Keratinocyte (primary cell): ENCODE measurements at regions not wholly inside any gene's neighbourhood (a gene's known extent, or its start where the extent isn't known, plus 50 kb on each side); places are given as distances from the start of the nearest gene placed in this dataset.

Source experiments
- DNase-seq: peaks from one replicate; pipeline ENCODE4 v3.0.0-alpha.2; 2011; ENCODE audit warnings: low read depth, missing footprints, low spot score
- FAIRE-seq: peaks from 2 replicates; lab custom pipeline; 2011; peaks lifted over from hg19 to GRCh38; lab: Jason Lieb, UNC
- H2AFZ ChIP-seq: 2 replicates; pipeline ENCODE4 v1.6.0; 2012; ENCODE audit warnings: low read length, control low read depth, inconsistent platforms; ENCODE audit not compliant: control insufficient read depth
- H3K27ac ChIP-seq: 2 replicates; pipeline ENCODE4 v1.5.1; 2011; ENCODE audit warnings: low read length; ENCODE audit not compliant: control insufficient read depth, insufficient read depth
- H3K27me3 ChIP-seq: 3 replicates; pipeline ENCODE4 v1.6.0; 2011; ENCODE audit warnings: low read length; ENCODE audit not compliant: control insufficient read depth, insufficient read depth; ENCODE audit errors: extremely low read depth
- H3K36me3 ChIP-seq, 2 experiments: 2 replicates in 1 of 2; 3 replicates in 1 of 2; pipeline ENCODE4 v1.5.1; 2011; ENCODE audit warnings: low read length in 2 of 2, mild to moderate bottlenecking in 1 of 2; ENCODE audit not compliant: control insufficient read depth in 2 of 2, insufficient read depth in 2 of 2; ENCODE audit errors: extremely low read depth in 1 of 2
- H3K4me1 ChIP-seq: 3 replicates; pipeline ENCODE4 v1.5.1; 2011; ENCODE audit warnings: low read length; ENCODE audit not compliant: control insufficient read depth, insufficient read depth; ENCODE audit errors: extremely low read depth
- H3K4me2 ChIP-seq: 3 replicates; pipeline ENCODE4 v1.6.0; 2011; ENCODE audit warnings: low read depth, low read length; ENCODE audit not compliant: control insufficient read depth, insufficient read depth; ENCODE audit errors: extremely low read depth
- H3K4me3 ChIP-seq, 3 experiments: fragments of 200-600 bp in 1 of 3; sonication (generic) in 1 of 3; 2 replicates in 2 of 3; 3 replicates in 1 of 3; pipeline ENCODE4 v1.5.1; 2011 to 2016; ENCODE audit warnings: low read length in 3 of 3, mild to moderate bottlenecking in 3 of 3, control low read depth in 2 of 3, inconsistent platforms in 1 of 3, low read depth in 1 of 3, mixed read lengths in 1 of 3, mixed run types in 1 of 3, moderate library complexity in 1 of 3; ENCODE audit not compliant: control insufficient read depth in 2 of 3, insufficient read depth in 2 of 3; ENCODE audit errors: extremely low read depth in 1 of 3
- H3K79me2 ChIP-seq: 2 replicates; pipeline ENCODE4 v1.6.0; 2012; ENCODE audit warnings: low read length; ENCODE audit not compliant: control insufficient read depth, insufficient read depth
- H3K9ac ChIP-seq: 3 replicates; pipeline ENCODE4 v1.6.0; 2011; ENCODE audit warnings: low read length; ENCODE audit not compliant: control insufficient read depth, insufficient read depth; ENCODE audit errors: extremely low read depth
- H3K9me1 ChIP-seq: 3 replicates; pipeline ENCODE4 v1.6.0; 2011; ENCODE audit warnings: low read length; ENCODE audit not compliant: control insufficient read depth, insufficient read depth; ENCODE audit errors: extremely low read depth
- H3K9me3 ChIP-seq: 2 replicates; pipeline ENCODE4 v1.5.1; 2012; ENCODE audit warnings: low read depth, low read length; ENCODE audit not compliant: control insufficient read depth
- H4K20me1 ChIP-seq: 3 replicates; pipeline ENCODE4 v1.6.0; 2011; ENCODE audit warnings: low read length; ENCODE audit not compliant: control insufficient read depth, insufficient read depth; ENCODE audit errors: extremely low read depth
- EZH2 ChIP-seq: IDR thresholded peaks from one replicate; pipeline ENCODE4 v1.6.1; 2012; ENCODE audit warnings: inconsistent platforms, mild to moderate bottlenecking, low read length, moderate library complexity
- dilution Hi-C: fragments of 300-500 bp; cut with MboI; formaldehyde crosslinking; loops from one replicate; pipeline ENCODE4 v1.7.0; 2020; ENCODE audit warnings: low sequenced_read_pairs; ENCODE audit not compliant: extremely low pct_ligation_motif_present
- TF ChIP-seq, protein P1 (sequence below), 3 experiments: IDR thresholded peaks in 1 of 3; conservative IDR thresholded peaks in 1 of 3; optimal IDR thresholded peaks in 1 of 3; 2 replicates in 2 of 3; 3 replicates in 1 of 3; pipeline versions ENCODE3 to v1.5.1; 2011; ENCODE audit warnings: low read length in 3 of 3, mild to moderate bottlenecking in 3 of 3, moderate library complexity in 2 of 3, control low read depth in 1 of 3, inconsistent platforms in 1 of 3; ENCODE audit not compliant: insufficient read depth in 2 of 3; ENCODE audit errors: extremely low read depth in 1 of 3

DNA sequence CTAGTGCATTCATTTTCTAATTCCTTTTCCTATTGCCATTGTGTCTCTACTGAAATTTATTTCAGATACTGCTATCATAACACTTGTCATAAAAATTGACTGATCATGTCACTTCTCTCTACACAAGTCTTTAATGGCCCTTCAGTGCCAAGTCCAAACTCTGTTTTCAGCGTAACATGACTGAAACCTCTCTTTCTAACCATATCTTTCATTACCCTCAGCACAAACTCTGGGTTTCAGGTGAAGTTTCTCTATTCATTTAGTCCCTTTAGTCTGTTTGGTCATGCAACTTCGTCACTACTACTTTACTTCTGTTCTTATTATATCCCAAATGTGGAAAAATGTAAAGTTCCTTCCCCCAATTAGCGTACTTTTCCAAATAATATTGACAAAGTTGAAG lies 234.9 kb downstream of the OGFRL1 start:
- Histone ChIP-seq H3K4me1 (no peaks in the 10 kb centered on the region), H3K27me3 (no peaks in the 10 kb centered on the region), H3K9ac (no peak overlapping the region), H3K4me2 (no peak overlapping the region), H3K9me3 (no peaks in the 10 kb centered on the region), H3K9me1 (no peaks in the 10 kb centered on the region), H3K36me3 (no peaks in the 10 kb centered on the region), H3K4me3 (no peak overlapping the region), H2AFZ (no peak overlapping the region), H4K20me1 (no peaks in the 10 kb centered on the region), H3K79me2 (no peaks in the 10 kb centered on the region), H3K27ac (no peak overlapping the region)
- DNase-seq (no peak), FAIRE-seq (no peak)
- dilution Hi-C loops, result no loop called here
- TF ChIP-seq EZH2, result no peak
- TF ChIP-seq, protein P1, sequence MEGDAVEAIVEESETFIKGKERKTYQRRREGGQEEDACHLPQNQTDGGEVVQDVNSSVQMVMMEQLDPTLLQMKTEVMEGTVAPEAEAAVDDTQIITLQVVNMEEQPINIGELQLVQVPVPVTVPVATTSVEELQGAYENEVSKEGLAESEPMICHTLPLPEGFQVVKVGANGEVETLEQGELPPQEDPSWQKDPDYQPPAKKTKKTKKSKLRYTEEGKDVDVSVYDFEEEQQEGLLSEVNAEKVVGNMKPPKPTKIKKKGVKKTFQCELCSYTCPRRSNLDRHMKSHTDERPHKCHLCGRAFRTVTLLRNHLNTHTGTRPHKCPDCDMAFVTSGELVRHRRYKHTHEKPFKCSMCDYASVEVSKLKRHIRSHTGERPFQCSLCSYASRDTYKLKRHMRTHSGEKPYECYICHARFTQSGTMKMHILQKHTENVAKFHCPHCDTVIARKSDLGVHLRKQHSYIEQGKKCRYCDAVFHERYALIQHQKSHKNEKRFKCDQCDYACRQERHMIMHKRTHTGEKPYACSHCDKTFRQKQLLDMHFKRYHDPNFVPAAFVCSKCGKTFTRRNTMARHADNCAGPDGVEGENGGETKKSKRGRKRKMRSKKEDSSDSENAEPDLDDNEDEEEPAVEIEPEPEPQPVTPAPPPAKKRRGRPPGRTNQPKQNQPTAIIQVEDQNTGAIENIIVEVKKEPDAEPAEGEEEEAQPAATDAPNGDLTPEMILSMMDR (optimal IDR thresholded peaks at IDR 0.05 in 1 of 3, IDR thresholded peaks at IDR 0.05 in 1 of 3, conservative IDR thresholded peaks at IDR 0.05 in 1 of 3; ENCODE audit: extremely low read depth in 1 of 3, insufficient read depth in 2 of 3, low read length in 3 of 3), result no peak

- H3K4me2 ChIP-seq, result no peak overlapping the region
- no peaks in the 10 kb centered on the region for H3K79me2 ChIP-seq
- no peak for FAIRE-seq
- H3K4me3 ChIP-seq, result no peak overlapping the region
- TF ChIP-seq, protein P1 (optimal IDR thresholded peaks at IDR 0.05 in 1 of 3, IDR thresholded peaks at IDR 0.05 in 1 of 3, conservative IDR thresholded peaks at IDR 0.05 in 1 of 3; ENCODE audit: extremely low read depth in 1 of 3, insufficient read depth in 2 of 3, low read length in 3 of 3), result no peak
- no peak for TF ChIP-seq EZH2
- H3K4me1 ChIP-seq, result no peaks in the 10 kb centered on the region
- dilution Hi-C loops, result no loop called here
- H2AFZ ChIP-seq, result no peak overlapping the region
- no peaks in the 10 kb centered on the region for H3K9me1 ChIP-seq
- DNase-seq, result no peak
- H3K27ac ChIP-seq, result no peak overlapping the region
- H3K9me3 ChIP-seq, result no peaks in the 10 kb centered on the region
- no peaks in the 10 kb centered on the region for H3K36me3 ChIP-seq
- H3K9ac ChIP-seq, result no peak overlapping the region
- no peaks in the 10 kb centered on the region for H4K20me1 ChIP-seq
- H3K27me3 ChIP-seq, result no peaks in the 10 kb centered on the region
These were observed 235.6 kb downstream of the OGFRL1 start for GRCh38 chr6:71524201-71524600.
